Lower leg skin (tissue), 4 donors: ENCODE measurements at regions not wholly inside any gene's neighbourhood (a gene's known extent, or its start where the extent isn't known, plus 50 kb on each side); places are given as distances from the start of the nearest gene placed in this dataset.

Experiments used
- DNase-seq, 2 donors: peaks; one replicate each; pipeline ENCODE4 v3.0.0-alpha.2; 2019; ENCODE audit warnings: low spot score in 2 of 2
- H3K4me3 ChIP-seq: fragments of 200-600 bp; sonication (generic); 2 replicates; pipeline ENCODE4 v1.5.1; 2017; ENCODE audit warnings: mild to moderate bottlenecking, low read depth; ENCODE audit not compliant: poor library complexity, severe bottlenecking
- CTCF ChIP-seq, 3 donors: fragments of 450-650 bp; IDR thresholded peaks; one replicate each; pipeline ENCODE4 v1.5.1; 2016; ENCODE audit warnings: antibody characterized with exemption in 3 of 3, mild to moderate bottlenecking in 3 of 3, moderate library complexity in 2 of 3
- POLR2A ChIP-seq, 2 donors: fragments of 450-650 bp; IDR thresholded peaks; one replicate each; pipeline ENCODE4 v1.6.1; 2016 to 2017; ENCODE audit warnings: antibody characterized with exemption in 2 of 2, mild to moderate bottlenecking in 1 of 2, moderate library complexity in 1 of 2
- WGBS, 2 donors: methylation state at CpG; one replicate each; pipeline ENCODE4 v1.1.5; 2018; 5-methylcytosine and 5-hydroxymethylcytosine counted together
- intact Hi-C: fragments of 100-400 bp; cut with DNase I; formaldehyde crosslinking; loops from one replicate; pipeline ENCODE4 v1.15.0; 2023; ENCODE audit warnings: low total_unique reads

GRCh38 chr11:96942855-96943254 is 553.0 kb downstream of the JRKL start:
- DNase-seq: no peak
- H3K4me3 ChIP-seq: no peak overlapping the region
- WGBS, 2 donors: 77 to 80% methylated on average over 6 of the region's 6 CpGs
- intact Hi-C loops: no loop called here
- no peak for TF ChIP-seq POLR2A (IDR thresholded peaks at IDR 0.05)
- no peak for TF ChIP-seq CTCF (IDR thresholded peaks at IDR 0.05)

GRCh38 chr11:96943970-96944369 is 554.2 kb downstream of the JRKL start:
- H3K4me3 ChIP-seq: no peak overlapping the region
- intact Hi-C loops: no loop called here
- DNase-seq: no peak
- WGBS, 2 donors: 48 to 52% methylated on average over 1 of the region's 1 CpG
- TF ChIP-seq CTCF (IDR thresholded peaks at IDR 0.05): no peak
- TF ChIP-seq POLR2A (IDR thresholded peaks at IDR 0.05): no peak

- intact Hi-C loops: no loop called here
- 93% methylated on average over 2 of the region's 2 CpGs for WGBS, 2 donors
- no peak overlapping the region for H3K4me3 ChIP-seq
- TF ChIP-seq POLR2A (IDR thresholded peaks at IDR 0.05) (no peak), CTCF (IDR thresholded peaks at IDR 0.05) (no peak)
- no peak for DNase-seq
These were observed 558.3 kb downstream of the JRKL start for GRCh38 chr11:96948066-96948465.

- H3K4me3 ChIP-seq: no peak overlapping the region
- DNase-seq: no peak
- WGBS, 2 donors: 22 to 45% methylated on average over 2 of the region's 2 CpGs
- intact Hi-C loops: no loop called here
- TF ChIP-seq CTCF (IDR thresholded peaks at IDR 0.05) (no peak), POLR2A (IDR thresholded peaks at IDR 0.05) (no peak)
These were observed 559.7 kb downstream of the JRKL start for GRCh38 chr11:96949464-96949863.

GRCh38 chr11:96954587-96955242 is 564.9 kb downstream of the JRKL start:
- WGBS, 2 donors: 75% methylated on average over 4 of the region's 4 CpGs
- intact Hi-C loops: no loop called here
- no peak overlapping the region for H3K4me3 ChIP-seq
- TF ChIP-seq POLR2A (IDR thresholded peaks at IDR 0.05) (no peak), CTCF (IDR thresholded peaks at IDR 0.05) (no peak)
- no peak for DNase-seq

- no peak overlapping the region for H3K4me3 ChIP-seq
- TF ChIP-seq POLR2A (IDR thresholded peaks at IDR 0.05): no peak
- TF ChIP-seq CTCF (IDR thresholded peaks at IDR 0.05): no peak
- 65 to 66% methylated on average over 2 of the region's 2 CpGs for WGBS, 2 donors
- no peak for DNase-seq
- intact Hi-C loops: no loop called here
These were observed 570.7 kb downstream of the JRKL start for GRCh38 chr11:96960476-96960875.
